ENCODE measurements at regions not wholly inside any gene's neighbourhood (a gene's known extent, or its start where the extent isn't known, plus 50 kb on each side); places are given as distances from the start of the nearest gene placed in this dataset.

GRCh38 chr4:127307996-127308395 lies 324.8 kb upstream of the INTU start:
- no peaks in the 10 kb centered on the region for H3K9me3 ChIP-seq (ENCODE audit: severe bottlenecking)
- TF ChIP-seq CTCF (IDR thresholded peaks at IDR 0.05; ENCODE audit: low read depth, low read length), result no peak
- no peaks in the 10 kb centered on the region for H3K36me3 ChIP-seq
- no peaks in the 10 kb centered on the region for H3K27me3 ChIP-seq (ENCODE audit: insufficient read depth, low read depth, severe bottlenecking)
- no peak overlapping the region for H3K27ac ChIP-seq
- no peak overlapping the region for H3K4me3 ChIP-seq (ENCODE audit: low read depth, low read length)
- no peak for DNase-seq

GRCh38 chr4:127309369-127310102 lies 323.2 kb upstream of the INTU start:
- Histone ChIP-seq H3K36me3 (no peaks in the 10 kb centered on the region), H3K27ac (no peak overlapping the region), H3K4me3 (ENCODE audit: low read depth, low read length) (no peak overlapping the region), H3K27me3 (ENCODE audit: insufficient read depth, low read depth, severe bottlenecking) (no peaks in the 10 kb centered on the region), H3K9me3 (ENCODE audit: severe bottlenecking) (peaks cover 4% of the 10 kb centered on the region)
- no peak for TF ChIP-seq CTCF (IDR thresholded peaks at IDR 0.05; ENCODE audit: low read depth, low read length)
- no peak for DNase-seq

GRCh38 chr4:127311371-127311770 lies 321.4 kb upstream of the INTU start:
- no peaks in the 10 kb centered on the region for H3K36me3 ChIP-seq
- peaks cover 4% of the 10 kb centered on the region for H3K9me3 ChIP-seq (ENCODE audit: severe bottlenecking)
- no peak for TF ChIP-seq CTCF (IDR thresholded peaks at IDR 0.05; ENCODE audit: low read depth, low read length)
- H3K27ac ChIP-seq, result no peak overlapping the region
- H3K4me3 ChIP-seq (ENCODE audit: low read depth, low read length), result no peak overlapping the region
- H3K27me3 ChIP-seq (ENCODE audit: insufficient read depth, low read depth, severe bottlenecking), result no peaks in the 10 kb centered on the region
- DNase-seq, result no peak

- no peak overlapping the region for H3K27ac ChIP-seq
- TF ChIP-seq CTCF (IDR thresholded peaks at IDR 0.05; ENCODE audit: low read depth, low read length), result no peak
- H3K9me3 ChIP-seq (ENCODE audit: severe bottlenecking), result peaks cover 4% of the 10 kb centered on the region
- no peak overlapping the region for H3K4me3 ChIP-seq (ENCODE audit: low read depth, low read length)
- H3K36me3 ChIP-seq, result no peaks in the 10 kb centered on the region
- DNase-seq, result no peak
- H3K27me3 ChIP-seq (ENCODE audit: insufficient read depth, low read depth, severe bottlenecking), result no peaks in the 10 kb centered on the region
Observed at GRCh38 chr4:127311924-127312323, 320.8 kb upstream of the INTU start.

GRCh38 chr4:127313767-127314166 lies 319.0 kb upstream of the INTU start:
- Histone ChIP-seq H3K27me3 (ENCODE audit: insufficient read depth, low read depth, severe bottlenecking) (no peaks in the 10 kb centered on the region), H3K4me3 (ENCODE audit: low read depth, low read length) (no peak overlapping the region), H3K36me3 (no peaks in the 10 kb centered on the region), H3K27ac (no peak overlapping the region), H3K9me3 (ENCODE audit: severe bottlenecking) (peaks cover 4% of the 10 kb centered on the region)
- no peak for DNase-seq
- TF ChIP-seq CTCF (IDR thresholded peaks at IDR 0.05; ENCODE audit: low read depth, low read length), result no peak

- Histone ChIP-seq H3K9me3 (ENCODE audit: severe bottlenecking) (no peaks in the 10 kb centered on the region), H3K27ac (no peak overlapping the region), H3K4me3 (ENCODE audit: low read depth, low read length) (no peak overlapping the region), H3K27me3 (ENCODE audit: insufficient read depth, low read depth, severe bottlenecking) (no peaks in the 10 kb centered on the region), H3K36me3 (no peaks in the 10 kb centered on the region)
- no peak for TF ChIP-seq CTCF (IDR thresholded peaks at IDR 0.05; ENCODE audit: low read depth, low read length)
- no peak for DNase-seq
Observed at GRCh38 chr4:127327491-127327890, 305.3 kb upstream of the INTU start.
